Testis (tissue), 2 donors: ENCODE measurements at regions not wholly inside any gene's neighbourhood (a gene's known extent, or its start where the extent isn't known, plus 50 kb on each side); places are given as distances from the start of the nearest gene placed in this dataset.

Experiments used
- POLR2A ChIP-seq: fragments of 450-650 bp; IDR thresholded peaks from one replicate; pipeline ENCODE4 v1.6.1; 2017; ENCODE audit warnings: antibody characterized with exemption, mild to moderate bottlenecking, moderate library complexity
- TF ChIP-seq, protein P1 (sequence below), 3 experiments: fragments of 450-650 bp in 2 of 3; fragments of 200-600 bp in 1 of 3; sonication (generic) in 1 of 3; IDR thresholded peaks; one replicate each; pipeline ENCODE4 v1.5.1; 2016 to 2019; ENCODE audit warnings: antibody characterized with exemption in 3 of 3, mild to moderate bottlenecking in 2 of 3, moderate library complexity in 1 of 3

- no peak for TF ChIP-seq POLR2A
- TF ChIP-seq, protein P1, sequence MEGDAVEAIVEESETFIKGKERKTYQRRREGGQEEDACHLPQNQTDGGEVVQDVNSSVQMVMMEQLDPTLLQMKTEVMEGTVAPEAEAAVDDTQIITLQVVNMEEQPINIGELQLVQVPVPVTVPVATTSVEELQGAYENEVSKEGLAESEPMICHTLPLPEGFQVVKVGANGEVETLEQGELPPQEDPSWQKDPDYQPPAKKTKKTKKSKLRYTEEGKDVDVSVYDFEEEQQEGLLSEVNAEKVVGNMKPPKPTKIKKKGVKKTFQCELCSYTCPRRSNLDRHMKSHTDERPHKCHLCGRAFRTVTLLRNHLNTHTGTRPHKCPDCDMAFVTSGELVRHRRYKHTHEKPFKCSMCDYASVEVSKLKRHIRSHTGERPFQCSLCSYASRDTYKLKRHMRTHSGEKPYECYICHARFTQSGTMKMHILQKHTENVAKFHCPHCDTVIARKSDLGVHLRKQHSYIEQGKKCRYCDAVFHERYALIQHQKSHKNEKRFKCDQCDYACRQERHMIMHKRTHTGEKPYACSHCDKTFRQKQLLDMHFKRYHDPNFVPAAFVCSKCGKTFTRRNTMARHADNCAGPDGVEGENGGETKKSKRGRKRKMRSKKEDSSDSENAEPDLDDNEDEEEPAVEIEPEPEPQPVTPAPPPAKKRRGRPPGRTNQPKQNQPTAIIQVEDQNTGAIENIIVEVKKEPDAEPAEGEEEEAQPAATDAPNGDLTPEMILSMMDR (IDR thresholded peaks at IDR 0.05): no peak
Observed at GRCh38 chrX:92249125-92249524, 469.9 kb downstream of the PCDH11X start.
